B cell (primary cell): ENCODE measurements at regions not wholly inside any gene's neighbourhood (a gene's known extent, or its start where the extent isn't known, plus 50 kb on each side); places are given as distances from the start of the nearest gene placed in this dataset.

Source experiments
- ATAC-seq: fragments of 200-7000 bp; cut with Tn5 transposase; one replicate; pipeline ENCODE4 v1.10.0; 2021; ENCODE audit warnings: low read depth, mild to moderate bottlenecking, moderate number of reproducible peaks, moderate library complexity
- CTCF ChIA-PET: fragments of 350-600 bp; sonication (Branson Sonifier 250); formaldehyde crosslinking; loops from one replicate; lab custom pipeline; 2021; ENCODE audit warnings: antibody characterized with exemption, inconsistent platforms; lab: Charles Lee
- POLR2A ChIA-PET: fragments of 350-600 bp; sonication (Branson Sonifier 250); formaldehyde crosslinking; loops from one replicate; lab custom pipeline; 2021; ENCODE audit warnings: antibody characterized with exemption; lab: Charles Lee
- DNase-seq: peaks from one replicate; pipeline ENCODE4 v3.0.0; 2013
- H2AFZ ChIP-seq: 2 replicates; pipeline ENCODE4 v1.6.1; 2012; ENCODE audit warnings: mild to moderate bottlenecking, low read depth, low read length; ENCODE audit not compliant: insufficient read depth, poor library complexity, severe bottlenecking
- H3K27ac ChIP-seq, 2 donors: 1 replicate in 1 of 2; 2 replicates in 1 of 2; pipeline ENCODE4 v1.5.1; 2012 to 2013; ENCODE audit warnings: low read length in 2 of 2, mild to moderate bottlenecking in 2 of 2, moderate library complexity in 1 of 2
- H3K27me3 ChIP-seq, 4 experiments: fragments of 200-600 bp in 1 of 4; sonication (generic) in 1 of 4; replicated peaks in 1 of 4; 1 replicate in 2 of 4; 2 replicates in 2 of 4; pipeline versions ENCODE4 v1.6.1 to v1.7.0; 2013 to 2016; ENCODE audit warnings: low read length in 3 of 4, mild to moderate bottlenecking in 2 of 4, mixed read lengths in 1 of 4, moderate library complexity in 1 of 4; ENCODE audit not compliant: insufficient read depth in 4 of 4, control insufficient read depth in 3 of 4; ENCODE audit errors: control extremely low read depth in 1 of 4
- H3K36me3 ChIP-seq, 2 experiments: replicated peaks in 1 of 2; 1 replicate in 1 of 2; 2 replicates in 1 of 2; pipeline versions ENCODE4 v1.6.1 to v1.7.1; 2013; ENCODE audit warnings: low read length in 1 of 2; ENCODE audit not compliant: insufficient read depth in 2 of 2, control insufficient read depth in 1 of 2; ENCODE audit errors: control extremely low read depth in 1 of 2, extremely low read depth in 1 of 2
- H3K4me1 ChIP-seq, 2 donors: fragments of 200-600 bp in 1 of 2; sonication (generic) in 1 of 2; 1 replicate in 1 of 2; 2 replicates in 1 of 2; pipeline versions ENCODE4 v1.5.1 to v1.6.1; 2013 to 2017; ENCODE audit warnings: low read length in 2 of 2; ENCODE audit not compliant: control insufficient read depth in 2 of 2, insufficient read depth in 2 of 2
- H3K4me2 ChIP-seq: replicated peaks from 2 replicates; pipeline ENCODE3; 2012; ENCODE audit warnings: mild to moderate bottlenecking, low read depth, low read length; ENCODE audit not compliant: poor library complexity, severe bottlenecking
- H3K4me3 ChIP-seq, 5 experiments: fragments of 200-600 bp in 1 of 5; sonication (generic) in 1 of 5; 1 replicate in 3 of 5; 2 replicates in 2 of 5; pipeline versions ENCODE4 v1.5.1 to v1.7.0; 2011 to 2016; ENCODE audit warnings: low read length in 4 of 5, mild to moderate bottlenecking in 4 of 5, low read depth in 2 of 5, control low read depth in 1 of 5, moderate library complexity in 1 of 5; ENCODE audit not compliant: insufficient read depth in 1 of 5; ENCODE audit errors: control extremely low read depth in 1 of 5, extremely low read depth in 1 of 5
- H3K79me2 ChIP-seq: fragments of 200-600 bp; sonication (generic); one replicate; pipeline ENCODE4 v1.6.0; 2016; ENCODE audit warnings: low read length; ENCODE audit not compliant: control insufficient read depth, insufficient read depth
- H3K9ac ChIP-seq: fragments of 200-600 bp; sonication (generic); 2 replicates; pipeline ENCODE4 v1.6.1; 2017; ENCODE audit warnings: mild to moderate bottlenecking, low read length, moderate library complexity
- H3K9me3 ChIP-seq, 3 donors: one replicate each; pipeline versions ENCODE4 v1.6.1 to v1.7.1; 2013; ENCODE audit warnings: low read length in 2 of 3; ENCODE audit not compliant: control insufficient read depth in 2 of 3, insufficient read depth in 1 of 3; ENCODE audit errors: control extremely low read depth in 1 of 3
- H4K20me1 ChIP-seq: 2 replicates; pipeline ENCODE4 v1.6.0; 2012; ENCODE audit warnings: mild to moderate bottlenecking, low read length; ENCODE audit not compliant: insufficient read depth, control insufficient read depth, poor library complexity, severe bottlenecking
- H3K27ac Mint-ChIP-seq: one replicate; pipeline ENCODE4 v1.8.0; 2021; ENCODE audit warnings: mixed read lengths
- H3K27me3 Mint-ChIP-seq: one replicate; pipeline ENCODE4 v1.8.0; 2021; ENCODE audit warnings: mixed read lengths
- H3K4me1 Mint-ChIP-seq: one replicate; pipeline ENCODE4 v1.8.0; 2021; ENCODE audit warnings: mixed read lengths
- H3K4me3 Mint-ChIP-seq: one replicate; pipeline ENCODE4 v1.8.0; 2021; ENCODE audit warnings: mixed read lengths
- H3K9me3 Mint-ChIP-seq: one replicate; pipeline ENCODE4 v1.8.0; 2022; ENCODE audit warnings: mixed read lengths; ENCODE audit not compliant: insufficient read depth
- CTCF ChIP-seq: fragments of 200-600 bp; IDR thresholded peaks from one replicate; pipeline ENCODE4 v1.8.0; 2022; ENCODE audit warnings: antibody characterized with exemption, mild to moderate bottlenecking
- EZH2 ChIP-seq: IDR thresholded peaks from 2 replicates; pipeline ENCODE4 v1.6.1; 2012; ENCODE audit warnings: borderline replicate concordance, low read depth, mild to moderate bottlenecking, moderate library complexity, low read length; ENCODE audit not compliant: insufficient read depth, poor library complexity, severe bottlenecking
- WGBS: methylation state at CpG from one replicate; pipeline ENCODE4 v1.1.5; 2013; ENCODE audit warnings: missing lambda C conversion rate; ENCODE audit not compliant: insufficient coverage; 5-methylcytosine and 5-hydroxymethylcytosine counted together
- intact Hi-C: fragments of 100-400 bp; cut with micrococcal nuclease; formaldehyde crosslinking; loops from one replicate; pipeline ENCODE4 v1.10.0; 2022

- Histone ChIP-seq H3K27ac (no peak overlapping the region), H3K4me1 (peaks cover 17 to 19% of the 10 kb centered on the region in 2 donors), H3K36me3 (no peaks in the 10 kb centered on the region), H3K27me3 (peaks cover 0 to 3% (median 0%) of the 10 kb centered on the region in 4 experiments), H3K9me3 (peaks cover 0 to 4% (median 0%) of the 10 kb centered on the region in 3 donors), H3K9ac (no peak overlapping the region), H3K4me3 (no peak overlapping the region), H2AFZ (peak overlapping the region; percentile 43), H3K79me2 (no peaks in the 10 kb centered on the region), H4K20me1 (no peaks in the 10 kb centered on the region), H3K4me2 (no peak overlapping the region)
- POLR2A ChIA-PET = no interaction called here
- ATAC-seq (no peak), DNase-seq (no peak)
- Mint-ChIP-seq H3K27me3 (peaks cover 10% of the 10 kb centered on the region), H3K27ac (no peak overlapping the region), H3K9me3 (no peaks in the 10 kb centered on the region), H3K4me1 (peaks cover 26% of the 10 kb centered on the region), H3K4me3 (no peak overlapping the region)
- TF ChIP-seq CTCF (no peak), EZH2 (no peak)
- no CpG with 5 or more reads among the region's 4 CpGs for WGBS
- CTCF ChIA-PET = no interaction called here
- intact Hi-C loops = no loop called here
Measured at GRCh38 chr6:45822873-45823272, 192.8 kb downstream of the CLIC5 start.

GRCh38 chr6:45822246-45822812 is 193.3 kb downstream of the CLIC5 start:
- CTCF ChIA-PET = interaction anchor here (0.7 kb wide), 1 partner anchor 22 kb away, joined by 3 read pairs; no protein-coding TSS in a partner anchor
- no peak overlapping the region for H3K4me2 ChIP-seq
- no peaks in the 10 kb centered on the region for H3K36me3 ChIP-seq
- peaks cover 30% of the 10 kb centered on the region for H3K4me1 Mint-ChIP-seq
- WGBS = 16% methylated on average over 4 of the region's 5 CpGs
- peaks cover 10% of the 10 kb centered on the region for H3K27me3 Mint-ChIP-seq
- TF ChIP-seq CTCF = no peak
- intact Hi-C loops = no loop called here
- H4K20me1 ChIP-seq = no peaks in the 10 kb centered on the region
- DNase-seq (no peak), ATAC-seq (no peak)
- H2AFZ ChIP-seq = peak overlapping the region; percentile 43
- H3K9me3 Mint-ChIP-seq = no peaks in the 10 kb centered on the region
- H3K27me3 ChIP-seq = peaks cover 0 to 3% (median 0%) of the 10 kb centered on the region in 4 experiments
- no peaks in the 10 kb centered on the region for H3K79me2 ChIP-seq
- peaks cover 22 to 24% of the 10 kb centered on the region in 2 donors for H3K4me1 ChIP-seq
- no peak overlapping the region for H3K4me3 ChIP-seq
- H3K4me3 Mint-ChIP-seq = no peak overlapping the region
- H3K27ac Mint-ChIP-seq = no peak overlapping the region
- H3K9me3 ChIP-seq = peaks cover 0 to 6% (median 0%) of the 10 kb centered on the region in 3 donors
- POLR2A ChIA-PET = no interaction called here
- no peak overlapping the region for H3K9ac ChIP-seq
- no peak overlapping the region for H3K27ac ChIP-seq
